HG03045 (cell line): ENCODE measurements at regions not wholly inside any gene's neighbourhood (a gene's known extent, or its start where the extent isn't known, plus 50 kb on each side); places are given as distances from the start of the nearest gene placed in this dataset.
"Not testable (repeated sequence)": the region's sequence is repeated elsewhere in the genome, so short reads cannot be mapped to it uniquely, and the experiment has no call there.

ENCODE experiments used
- ATAC-seq: cut with Tn5 transposase; IDR thresholded peaks from one replicate; pipeline ENCODE4 v1.9.1; 2021; ENCODE audit warnings: mild to moderate bottlenecking, moderate library complexity; ENCODE audit not compliant: unreplicated experiment

DNA sequence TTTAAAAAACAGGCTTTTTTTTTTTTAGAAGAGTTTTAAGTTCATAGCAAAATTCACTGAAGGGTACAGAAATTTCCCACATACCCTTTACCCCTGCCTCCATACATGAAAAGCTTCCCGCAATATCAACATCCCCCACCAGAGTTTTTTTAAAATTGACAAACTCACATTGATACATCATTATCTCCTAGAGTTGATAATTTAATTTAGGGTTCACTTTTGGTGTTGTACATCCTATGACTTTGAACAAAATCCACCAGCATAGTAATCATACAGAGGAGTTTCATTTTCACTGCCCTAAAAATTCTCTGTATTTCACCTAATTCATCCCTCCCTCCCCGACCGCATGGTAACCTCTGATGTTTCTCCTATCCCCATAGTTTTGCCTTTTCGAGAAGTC, 53.6 kb upstream of the KCNK2 start:
- ATAC-seq: no peak

DNA sequence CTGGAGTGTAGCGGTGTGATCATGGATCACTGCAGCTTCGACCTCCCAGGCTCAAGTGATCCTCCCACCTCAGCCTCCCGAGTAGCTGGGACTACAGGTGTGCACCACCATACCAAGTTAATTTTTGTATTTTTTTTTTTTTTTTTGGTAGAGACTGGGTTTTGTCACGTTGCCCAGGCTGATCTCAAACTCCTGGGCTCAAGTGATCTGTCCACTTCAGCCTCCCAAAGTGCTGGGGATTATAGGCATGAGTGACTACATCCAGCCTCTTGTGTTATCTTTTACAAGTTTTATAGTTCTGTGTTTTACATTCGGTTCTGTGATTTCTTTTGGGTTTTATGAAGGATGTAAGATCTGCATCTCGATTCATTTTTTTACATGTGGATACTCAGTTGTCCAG, 52.0 kb upstream of the KCNK2 start:
- not testable (repeated sequence) for ATAC-seq

DNA sequence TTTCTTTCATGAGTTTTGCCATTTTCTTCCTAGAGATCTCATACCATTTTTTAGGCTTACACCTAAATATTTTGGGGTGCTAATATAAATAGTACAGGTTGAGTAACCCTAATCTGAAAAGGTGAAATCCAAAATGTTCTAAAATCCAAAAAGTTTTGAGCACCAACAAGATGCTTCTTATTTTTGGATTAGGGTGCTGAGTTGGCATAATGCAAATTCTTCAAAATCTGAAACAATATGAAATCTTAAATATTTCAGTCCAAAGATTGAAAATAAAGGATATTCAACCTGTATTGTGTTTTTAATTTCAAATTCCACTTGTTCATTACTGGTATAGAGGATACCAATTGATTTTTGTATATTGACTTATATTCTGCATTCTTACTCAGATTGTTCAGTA, 51.1 kb upstream of the KCNK2 start:
- no peak for ATAC-seq
